ENCODE measurements at regions not wholly inside any gene's neighbourhood (a gene's known extent, or its start where the extent isn't known, plus 50 kb on each side); places are given as distances from the start of the nearest gene placed in this dataset.

DNA sequence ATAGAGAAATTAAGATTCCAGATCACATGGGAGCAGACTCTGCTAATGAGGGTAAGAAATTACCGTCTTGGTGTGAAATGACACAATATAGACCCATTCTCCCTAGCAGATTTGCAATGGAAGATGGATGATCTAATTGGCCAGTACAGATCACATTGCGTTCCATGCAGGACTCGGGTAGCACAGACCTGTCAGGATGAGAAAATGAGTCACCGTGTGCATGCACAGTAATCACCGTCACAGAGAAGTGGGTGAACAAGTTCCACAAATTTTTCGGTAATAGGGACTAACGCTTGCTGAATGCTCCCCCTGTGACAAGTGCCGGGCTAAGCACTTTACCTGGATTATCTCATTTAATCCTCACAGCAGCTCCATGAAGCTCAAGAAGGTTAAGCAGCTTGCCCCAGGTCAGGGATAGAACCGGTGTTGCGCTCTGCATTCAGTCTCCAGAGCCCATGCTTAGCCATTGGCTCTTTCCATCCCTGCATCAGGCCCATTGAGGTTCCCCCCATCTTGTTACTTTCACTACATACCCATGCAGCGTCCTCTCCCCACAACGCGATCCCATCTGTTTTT lies 375.6 kb downstream of the FBXW7 start:
- ChIA-PET POLR2A (no interaction called here), CTCF (no interaction called here)
- no peaks in the 10 kb centered on the region for H3K79me2 ChIP-seq (ENCODE audit: control insufficient read depth, insufficient read depth, low read length)
- no peak overlapping the region for H3K27ac ChIP-seq (ENCODE audit: low read length in 2 of 2)
- no peaks in the 10 kb centered on the region for H3K4me1 Mint-ChIP-seq
- H3K9me3 ChIP-seq (ENCODE audit: control extremely low read depth in 1 of 3, control insufficient read depth in 2 of 3, insufficient read depth in 1 of 3, low read length in 2 of 3), result no peaks in the 10 kb centered on the region
- H3K27ac Mint-ChIP-seq, result no peak overlapping the region
- TF ChIP-seq EZH2 (IDR thresholded peaks at IDR 0.05; ENCODE audit: borderline replicate concordance, insufficient read depth, low read depth, low read length, poor library complexity, severe bottlenecking), result no peak
- intact Hi-C loops (cut with micrococcal nuclease), result no loop called here
- H2AFZ ChIP-seq (ENCODE audit: insufficient read depth, low read depth, low read length, poor library complexity, severe bottlenecking), result no peak overlapping the region
- 98% methylated on average over 13 of the region's 13 CpGs for WGBS (ENCODE audit: insufficient coverage)
- ATAC-seq (ENCODE audit: low read depth) (no peak), DNase-seq (no peak)
- no peaks in the 10 kb centered on the region for H3K9me3 Mint-ChIP-seq (ENCODE audit: insufficient read depth)
- H3K36me3 ChIP-seq (replicated peaks in 1 of 2; ENCODE audit: control extremely low read depth in 1 of 2, control insufficient read depth in 1 of 2, extremely low read depth in 1 of 2, insufficient read depth in 2 of 2, low read length in 1 of 2), result no peaks in the 10 kb centered on the region
- peaks cover 31% of the 10 kb centered on the region for H3K27me3 Mint-ChIP-seq
- H3K4me2 ChIP-seq (replicated peaks; ENCODE audit: low read depth, low read length, poor library complexity, severe bottlenecking), result no peak overlapping the region
- H3K4me3 Mint-ChIP-seq, result no peak overlapping the region
- no peak overlapping the region for H3K4me3 ChIP-seq (ENCODE audit: control extremely low read depth in 1 of 5, extremely low read depth in 1 of 5, insufficient read depth in 1 of 5, low read depth in 2 of 5, low read length in 4 of 5)
- H3K9ac ChIP-seq (ENCODE audit: low read length), result no peak overlapping the region
- H3K27me3 ChIP-seq (replicated peaks in 1 of 4; ENCODE audit: control extremely low read depth in 1 of 4, control insufficient read depth in 3 of 4, insufficient read depth in 4 of 4, low read length in 3 of 4), result no peaks in the 10 kb centered on the region
- H3K4me1 ChIP-seq (ENCODE audit: control insufficient read depth in 2 of 2, insufficient read depth in 2 of 2, low read length in 2 of 2), result no peaks in the 10 kb centered on the region
- no peaks in the 10 kb centered on the region for H4K20me1 ChIP-seq (ENCODE audit: control insufficient read depth, insufficient read depth, low read length, poor library complexity, severe bottlenecking)

DNA sequence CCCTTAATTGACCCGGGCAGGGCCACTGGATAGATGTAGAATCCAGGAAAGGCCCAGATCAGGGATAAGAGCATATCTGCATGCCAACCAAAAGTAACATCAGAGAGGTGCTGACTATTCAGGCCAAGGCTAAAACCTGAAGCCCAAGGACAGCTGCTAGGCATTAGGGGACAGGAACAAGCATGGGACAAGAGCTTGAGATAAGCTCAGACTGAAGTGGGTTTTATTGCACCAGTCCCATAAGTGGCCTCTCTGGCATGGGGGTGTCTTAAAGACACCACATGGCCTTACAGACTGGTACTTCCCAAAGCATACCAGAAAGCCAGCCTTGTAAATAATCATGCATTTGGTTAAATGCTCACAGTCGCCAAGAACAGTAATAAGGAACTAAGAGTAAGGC lies 376.1 kb downstream of the FBXW7 start:
- Histone ChIP-seq H3K9ac (ENCODE audit: low read length) (no peak overlapping the region), H3K4me2 (replicated peaks; ENCODE audit: low read depth, low read length, poor library complexity, severe bottlenecking) (no peak overlapping the region), H3K4me3 (ENCODE audit: control extremely low read depth in 1 of 5, extremely low read depth in 1 of 5, insufficient read depth in 1 of 5, low read depth in 2 of 5, low read length in 4 of 5) (no peak overlapping the region), H3K9me3 (ENCODE audit: control extremely low read depth in 1 of 3, control insufficient read depth in 2 of 3, insufficient read depth in 1 of 3, low read length in 2 of 3) (peaks cover 0 to 3% (median 0%) of the 10 kb centered on the region in 3 donors), H4K20me1 (ENCODE audit: control insufficient read depth, insufficient read depth, low read length, poor library complexity, severe bottlenecking) (no peaks in the 10 kb centered on the region), H2AFZ (ENCODE audit: insufficient read depth, low read depth, low read length, poor library complexity, severe bottlenecking) (no peak overlapping the region), H3K36me3 (replicated peaks in 1 of 2; ENCODE audit: control extremely low read depth in 1 of 2, control insufficient read depth in 1 of 2, extremely low read depth in 1 of 2, insufficient read depth in 2 of 2, low read length in 1 of 2) (no peaks in the 10 kb centered on the region), H3K79me2 (ENCODE audit: control insufficient read depth, insufficient read depth, low read length) (no peaks in the 10 kb centered on the region), H3K4me1 (ENCODE audit: control insufficient read depth in 2 of 2, insufficient read depth in 2 of 2, low read length in 2 of 2) (no peaks in the 10 kb centered on the region), H3K27ac (ENCODE audit: low read length in 2 of 2) (no peak overlapping the region), H3K27me3 (replicated peaks in 1 of 4; ENCODE audit: control extremely low read depth in 1 of 4, control insufficient read depth in 3 of 4, insufficient read depth in 4 of 4, low read length in 3 of 4) (no peaks in the 10 kb centered on the region)
- intact Hi-C loops (cut with micrococcal nuclease), result no loop called here
- POLR2A ChIA-PET, result no interaction called here
- Mint-ChIP-seq H3K4me1 (no peaks in the 10 kb centered on the region), H3K9me3 (ENCODE audit: insufficient read depth) (no peaks in the 10 kb centered on the region), H3K27ac (no peak overlapping the region), H3K4me3 (no peak overlapping the region), H3K27me3 (peaks cover 31% of the 10 kb centered on the region)
- no peak for TF ChIP-seq EZH2 (IDR thresholded peaks at IDR 0.05; ENCODE audit: borderline replicate concordance, insufficient read depth, low read depth, low read length, poor library complexity, severe bottlenecking)
- TF ChIP-seq, protein P1, sequence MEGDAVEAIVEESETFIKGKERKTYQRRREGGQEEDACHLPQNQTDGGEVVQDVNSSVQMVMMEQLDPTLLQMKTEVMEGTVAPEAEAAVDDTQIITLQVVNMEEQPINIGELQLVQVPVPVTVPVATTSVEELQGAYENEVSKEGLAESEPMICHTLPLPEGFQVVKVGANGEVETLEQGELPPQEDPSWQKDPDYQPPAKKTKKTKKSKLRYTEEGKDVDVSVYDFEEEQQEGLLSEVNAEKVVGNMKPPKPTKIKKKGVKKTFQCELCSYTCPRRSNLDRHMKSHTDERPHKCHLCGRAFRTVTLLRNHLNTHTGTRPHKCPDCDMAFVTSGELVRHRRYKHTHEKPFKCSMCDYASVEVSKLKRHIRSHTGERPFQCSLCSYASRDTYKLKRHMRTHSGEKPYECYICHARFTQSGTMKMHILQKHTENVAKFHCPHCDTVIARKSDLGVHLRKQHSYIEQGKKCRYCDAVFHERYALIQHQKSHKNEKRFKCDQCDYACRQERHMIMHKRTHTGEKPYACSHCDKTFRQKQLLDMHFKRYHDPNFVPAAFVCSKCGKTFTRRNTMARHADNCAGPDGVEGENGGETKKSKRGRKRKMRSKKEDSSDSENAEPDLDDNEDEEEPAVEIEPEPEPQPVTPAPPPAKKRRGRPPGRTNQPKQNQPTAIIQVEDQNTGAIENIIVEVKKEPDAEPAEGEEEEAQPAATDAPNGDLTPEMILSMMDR (IDR thresholded peaks at IDR 0.05), result no peak
- CTCF ChIA-PET, result no interaction called here
- no peak for ATAC-seq (ENCODE audit: low read depth)
- WGBS (ENCODE audit: insufficient coverage), result 86% methylated on average over 1 of the region's 2 CpGs
- no peak for DNase-seq

Measured in B cell (primary cell).